H9 (cell line): ENCODE measurements at regions not wholly inside any gene's neighbourhood (a gene's known extent, or its start where the extent isn't known, plus 50 kb on each side); places are given as distances from the start of the nearest gene placed in this dataset.

Source experiments
- DNase-seq: peaks from one replicate; pipeline ENCODE4 v3.0.0-alpha.2; 2017
- H2AFZ ChIP-seq: one replicate; pipeline ENCODE4 v1.6.1; 2013; ENCODE audit warnings: mild to moderate bottlenecking, low read length, control low read depth, moderate library complexity
- H2AK5ac ChIP-seq: 2 replicates; pipeline ENCODE4 v1.6.1; 2013; ENCODE audit warnings: low read length, control low read depth, mixed read lengths; ENCODE audit not compliant: insufficient read length
- H2BK120ac ChIP-seq: one replicate; pipeline ENCODE4 v1.6.1; 2013; ENCODE audit warnings: low read depth, mild to moderate bottlenecking, low read length, control low read depth, inconsistent platforms; ENCODE audit not compliant: poor library complexity, severe bottlenecking
- H2BK12ac ChIP-seq: 2 replicates; pipeline ENCODE4 v1.6.1; 2013; ENCODE audit warnings: low read length, control low read depth, mixed read lengths, low read depth; ENCODE audit not compliant: insufficient read length
- H2BK15ac ChIP-seq: 2 replicates; pipeline ENCODE4 v1.6.1; 2013; ENCODE audit warnings: low read depth, low read length, control low read depth
- H2BK20ac ChIP-seq: one replicate; pipeline ENCODE4 v1.6.1; 2013; ENCODE audit warnings: low read depth, mild to moderate bottlenecking, low read length, control low read depth, inconsistent platforms; ENCODE audit not compliant: poor library complexity, severe bottlenecking
- H2BK5ac ChIP-seq: 2 replicates; pipeline ENCODE4 v1.6.1; 2013; ENCODE audit warnings: low read length, control low read depth, mixed read lengths; ENCODE audit not compliant: insufficient read length
- H3K14ac ChIP-seq: 2 replicates; pipeline ENCODE4 v1.6.1; 2013; ENCODE audit warnings: low read length, control low read depth; ENCODE audit not compliant: insufficient read depth
- H3K18ac ChIP-seq: 2 replicates; pipeline ENCODE4 v1.6.1; 2013; ENCODE audit warnings: low read depth, mild to moderate bottlenecking, mixed read lengths, low read length, control low read depth; ENCODE audit not compliant: insufficient read length
- H3K23ac ChIP-seq: 2 replicates; pipeline ENCODE4 v1.6.1; 2013; ENCODE audit warnings: low read length, control low read depth, mixed read lengths, low read depth; ENCODE audit not compliant: insufficient read length
- H3K23me2 ChIP-seq: 2 replicates; pipeline ENCODE4 v1.6.1; 2013; ENCODE audit warnings: low read depth, mild to moderate bottlenecking, mixed read lengths, low read length, control low read depth; ENCODE audit not compliant: insufficient read length, poor library complexity, severe bottlenecking
- H3K27ac ChIP-seq: 2 replicates; pipeline ENCODE4 v1.5.1; 2013; ENCODE audit warnings: low read length, control low read depth, mixed read lengths, low read depth; ENCODE audit not compliant: insufficient read length
- H3K27me3 ChIP-seq: 2 replicates; pipeline ENCODE4 v1.6.1; 2013; ENCODE audit warnings: low read length, control low read depth, inconsistent platforms; ENCODE audit not compliant: insufficient read depth
- H3K4ac ChIP-seq: 2 replicates; pipeline ENCODE4 v1.6.1; 2013; ENCODE audit warnings: low read depth, mild to moderate bottlenecking, control low read depth, inconsistent platforms, low read length, moderate library complexity
- H3K4me1 ChIP-seq: 2 replicates; pipeline ENCODE4 v1.6.1; 2013; ENCODE audit warnings: low read length, control low read depth, inconsistent platforms; ENCODE audit not compliant: insufficient read depth
- H3K4me2 ChIP-seq: 2 replicates; pipeline ENCODE4 v1.6.1; 2013; ENCODE audit warnings: low read length, control low read depth, mixed read lengths; ENCODE audit not compliant: insufficient read length, insufficient read depth
- H3K56ac ChIP-seq: 2 replicates; pipeline ENCODE4 v1.6.1; 2013; ENCODE audit warnings: low read depth, mild to moderate bottlenecking, mixed read lengths, low read length, control low read depth; ENCODE audit not compliant: insufficient read length
- H3K79me1 ChIP-seq: 2 replicates; pipeline ENCODE4 v1.6.1; 2013; ENCODE audit warnings: low read depth, mild to moderate bottlenecking, moderate library complexity, low read length, control low read depth, inconsistent platforms; ENCODE audit not compliant: insufficient read depth, poor library complexity, severe bottlenecking
- H3K79me2 ChIP-seq: 2 replicates; pipeline ENCODE4 v1.6.1; 2013; ENCODE audit warnings: low read length, control low read depth, inconsistent platforms; ENCODE audit not compliant: insufficient read depth
- H3K9ac ChIP-seq: 2 replicates; pipeline ENCODE4 v1.6.1; 2013; ENCODE audit warnings: low read length, control low read depth, mixed read lengths; ENCODE audit not compliant: insufficient read length; ENCODE audit errors: extremely low read depth
- H3K9me3 ChIP-seq: one replicate; pipeline ENCODE4 v1.6.1; 2013; ENCODE audit warnings: low read depth, low read length, inconsistent platforms; ENCODE audit not compliant: control insufficient read depth
- H3T11ph ChIP-seq: one replicate; pipeline ENCODE4 v1.6.1; 2013; ENCODE audit warnings: mild to moderate bottlenecking, low read length, control low read depth, inconsistent platforms
- H4K20me1 ChIP-seq: one replicate; pipeline ENCODE4 v1.6.1; 2013; ENCODE audit not compliant: control insufficient read depth, insufficient read length, insufficient read depth
- H4K5ac ChIP-seq: 2 replicates; pipeline ENCODE4 v1.6.1; 2013; ENCODE audit warnings: low read depth, mild to moderate bottlenecking, mixed read lengths, low read length, control low read depth; ENCODE audit not compliant: insufficient read length
- H4K8ac ChIP-seq: replicated peaks from 2 replicates; pipeline ENCODE4 v1.6.1; 2013; ENCODE audit warnings: low read length, control low read depth, mixed read lengths, low read depth; ENCODE audit not compliant: insufficient read length
- H4K91ac ChIP-seq: 2 replicates; pipeline ENCODE4 v1.6.1; 2013; ENCODE audit warnings: low read depth, mild to moderate bottlenecking, moderate library complexity, mixed read lengths, low read length, control low read depth; ENCODE audit not compliant: insufficient read length
- H3K27ac Mint-ChIP-seq, 3 experiments: 2 replicates in 2 of 3; 3 replicates in 1 of 3; pipeline ENCODE4 v1.8.0; 2020 to 2021; ENCODE audit warnings: mixed read lengths in 3 of 3, mild to moderate bottlenecking in 1 of 3, moderate library complexity in 1 of 3
- H3K27me3 Mint-ChIP-seq: 2 replicates; pipeline ENCODE4 v1.8.0; 2021; ENCODE audit warnings: low read depth, mild to moderate bottlenecking, moderate library complexity, mixed read lengths
- H3K36me3 Mint-ChIP-seq, 3 experiments: 2 replicates in 2 of 3; 3 replicates in 1 of 3; pipeline ENCODE4 v1.8.0; 2020 to 2021; ENCODE audit warnings: low read depth in 3 of 3, mixed read lengths in 3 of 3; ENCODE audit not compliant: insufficient read depth in 1 of 3
- H3K4me1 Mint-ChIP-seq, 2 experiments: 2 replicates each; pipeline ENCODE4 v1.8.0; 2020; ENCODE audit warnings: mixed read lengths in 2 of 2
- H3K4me3 Mint-ChIP-seq, 2 experiments: 2 replicates in 1 of 2; 3 replicates in 1 of 2; pipeline ENCODE4 v1.8.0; 2020 to 2021; ENCODE audit warnings: mild to moderate bottlenecking in 2 of 2, mixed read lengths in 2 of 2, moderate library complexity in 1 of 2
- H3K9me3 Mint-ChIP-seq, 2 experiments: 2 replicates in 1 of 2; 3 replicates in 1 of 2; pipeline ENCODE4 v1.8.0; 2020; ENCODE audit warnings: mild to moderate bottlenecking in 2 of 2, mixed read lengths in 2 of 2, moderate library complexity in 1 of 2
- WGBS: extraction: QIAGEN DNeasy Blood & Tissue Kit; methylation state at CpG from one replicate; pipeline ENCODE4 v1.1.7; 2013; ENCODE audit warnings: missing lambda C conversion rate, low lambda C conversion rate, mixed read lengths; ENCODE audit not compliant: insufficient read length; ENCODE audit errors: extremely low coverage; 5-methylcytosine and 5-hydroxymethylcytosine counted together
- TF ChIP-seq, protein P1 (sequence below): fragments of 200-600 bp; sonication (generic); conservative IDR thresholded peaks from 3 replicates; pipeline ENCODE4 v1.8.0; 2021; ENCODE audit warnings: antibody characterized with exemption, mild to moderate bottlenecking

DNA sequence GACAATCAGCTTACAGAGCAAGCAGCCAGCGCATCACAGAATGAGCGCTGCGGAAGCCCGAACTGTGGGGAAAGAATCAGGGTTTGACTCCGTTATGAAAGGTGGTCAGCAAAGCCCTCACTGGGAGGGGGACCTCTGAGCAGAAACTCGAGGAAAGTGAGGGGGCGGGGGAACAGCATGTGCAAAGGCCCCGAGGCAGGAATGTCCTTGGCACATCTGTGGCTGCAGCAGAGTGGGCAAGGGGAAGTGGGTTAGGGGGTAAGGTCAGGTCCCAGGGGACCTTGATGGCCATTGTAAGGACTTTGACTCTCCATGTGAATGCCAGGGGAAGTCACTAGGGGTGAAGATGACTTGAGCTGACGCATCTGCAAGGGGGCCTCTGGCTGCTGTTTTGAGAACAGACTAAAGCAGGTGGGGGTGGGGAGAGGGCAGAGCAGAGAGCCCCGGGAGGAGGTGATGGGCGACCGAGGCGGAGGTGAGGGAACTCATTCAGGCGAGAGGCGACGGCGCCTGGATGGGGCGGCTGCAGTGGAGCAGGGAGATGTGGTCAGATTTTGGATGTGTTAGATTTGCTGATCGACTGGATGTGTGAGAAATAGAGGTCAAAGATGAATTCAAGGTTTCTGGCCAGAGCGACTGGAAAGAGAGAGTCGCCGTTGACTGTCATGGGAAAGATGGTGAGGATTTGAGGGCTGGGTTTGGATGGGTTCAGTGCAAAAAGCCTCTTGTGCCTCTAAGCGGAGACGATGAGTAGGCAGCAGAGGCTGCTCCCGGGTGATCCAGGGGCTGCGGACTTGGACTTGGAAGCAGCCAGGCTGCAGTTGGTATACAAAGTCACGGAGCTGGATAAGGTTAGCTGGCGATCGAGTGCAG, 108.0 kb upstream of the ZBTB40 start:
- Histone ChIP-seq H3K9ac (no peak overlapping the region), H3K18ac (no peak overlapping the region), H3K56ac (no peak overlapping the region), H2AK5ac (no peak overlapping the region), H4K20me1 (no peaks in the 10 kb centered on the region), H4K8ac (no peak overlapping the region), H2BK5ac (no peak overlapping the region), H2AFZ (no peak overlapping the region), H2BK15ac (no peak overlapping the region), H2BK20ac (no peak overlapping the region), H3K79me1 (no peaks in the 10 kb centered on the region), H3T11ph (no peak overlapping the region), H3K4ac (no peak overlapping the region), H3K79me2 (no peaks in the 10 kb centered on the region), H3K23me2 (no peaks in the 10 kb centered on the region), H3K27me3 (no peaks in the 10 kb centered on the region), H3K4me2 (no peak overlapping the region), H3K4me1 (no peaks in the 10 kb centered on the region), H3K9me3 (no peaks in the 10 kb centered on the region), H3K23ac (no peak overlapping the region), H3K14ac (no peak overlapping the region), H4K5ac (no peak overlapping the region), H3K27ac (no peak overlapping the region), H2BK120ac (no peak overlapping the region), H2BK12ac (no peak overlapping the region), H4K91ac (no peak overlapping the region)
- DNase-seq = no peak
- Mint-ChIP-seq H3K4me1 (peaks cover 10 to 24% of the 10 kb centered on the region in 2 experiments), H3K4me3 (no peak overlapping the region), H3K27ac (no peak overlapping the region; a peak in 1 of 7 replicates), H3K36me3 (no peaks in the 10 kb centered on the region; a peak in 1 of 7 replicates), H3K9me3 (no peaks in the 10 kb centered on the region), H3K27me3 (peaks cover 18% of the 10 kb centered on the region)
- TF ChIP-seq, protein P1, sequence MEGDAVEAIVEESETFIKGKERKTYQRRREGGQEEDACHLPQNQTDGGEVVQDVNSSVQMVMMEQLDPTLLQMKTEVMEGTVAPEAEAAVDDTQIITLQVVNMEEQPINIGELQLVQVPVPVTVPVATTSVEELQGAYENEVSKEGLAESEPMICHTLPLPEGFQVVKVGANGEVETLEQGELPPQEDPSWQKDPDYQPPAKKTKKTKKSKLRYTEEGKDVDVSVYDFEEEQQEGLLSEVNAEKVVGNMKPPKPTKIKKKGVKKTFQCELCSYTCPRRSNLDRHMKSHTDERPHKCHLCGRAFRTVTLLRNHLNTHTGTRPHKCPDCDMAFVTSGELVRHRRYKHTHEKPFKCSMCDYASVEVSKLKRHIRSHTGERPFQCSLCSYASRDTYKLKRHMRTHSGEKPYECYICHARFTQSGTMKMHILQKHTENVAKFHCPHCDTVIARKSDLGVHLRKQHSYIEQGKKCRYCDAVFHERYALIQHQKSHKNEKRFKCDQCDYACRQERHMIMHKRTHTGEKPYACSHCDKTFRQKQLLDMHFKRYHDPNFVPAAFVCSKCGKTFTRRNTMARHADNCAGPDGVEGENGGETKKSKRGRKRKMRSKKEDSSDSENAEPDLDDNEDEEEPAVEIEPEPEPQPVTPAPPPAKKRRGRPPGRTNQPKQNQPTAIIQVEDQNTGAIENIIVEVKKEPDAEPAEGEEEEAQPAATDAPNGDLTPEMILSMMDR = no peak
- no CpG with 5 or more reads among the region's 29 CpGs for WGBS
